ENCODE measurements at regions not wholly inside any gene's neighbourhood (a gene's known extent, or its start where the extent isn't known, plus 50 kb on each side); places are given as distances from the start of the nearest gene placed in this dataset.
"Not testable (repeated sequence)": the region's sequence is repeated elsewhere in the genome, so short reads cannot be mapped to it uniquely, and the experiment has no call there.

- DNase-seq, result no peak
Observed at GRCh38 chr3:147675761-147676160, 266.6 kb downstream of the ZIC1 start.

- DNase-seq, result no peak
Observed at GRCh38 chr3:147680837-147681483, 271.8 kb downstream of the ZIC1 start.

- no peak for DNase-seq
Observed at GRCh38 chr3:147688868-147689267, 279.7 kb downstream of the ZIC1 start.

- no peak for DNase-seq
Observed at GRCh38 chr3:147699175-147699838, 290.1 kb downstream of the ZIC1 start.

- DNase-seq, result no peak
Observed at GRCh38 chr3:147701195-147701594, 292.0 kb downstream of the ZIC1 start.

GRCh38 chr3:147702509-147702908 lies 293.3 kb downstream of the ZIC1 start:
- no peak for DNase-seq

- DNase-seq, result no peak
Observed at GRCh38 chr3:147705651-147706051, 296.5 kb downstream of the ZIC1 start.

- not testable (repeated sequence) for DNase-seq
Observed at GRCh38 chr3:147710753-147711152, 301.6 kb downstream of the ZIC1 start.

- DNase-seq, result no peak
Observed at GRCh38 chr3:147712357-147712756, 303.2 kb downstream of the ZIC1 start.

- not testable (repeated sequence) for DNase-seq
Observed at GRCh38 chr3:147712758-147713157, 303.6 kb downstream of the ZIC1 start.

- no peak for DNase-seq
Observed at GRCh38 chr3:147713234-147714133, 304.3 kb downstream of the ZIC1 start.

GRCh38 chr3:147729641-147730040 lies 320.5 kb downstream of the ZIC1 start:
- no peak for DNase-seq

- DNase-seq, result no peak
Observed at GRCh38 chr3:147730284-147730683, 321.1 kb downstream of the ZIC1 start.

GRCh38 chr3:147733217-147733616 lies 324.1 kb downstream of the ZIC1 start:
- no peak for DNase-seq

GRCh38 chr3:147735616-147736015 lies 326.5 kb downstream of the ZIC1 start:
- DNase-seq, result no peak

- no peak for DNase-seq
Observed at GRCh38 chr3:147736226-147736625, 327.1 kb downstream of the ZIC1 start.

- no peak for DNase-seq
Observed at GRCh38 chr3:147737376-147737775, 328.2 kb downstream of the ZIC1 start.

GRCh38 chr3:147740928-147741327 lies 331.8 kb downstream of the ZIC1 start:
- DNase-seq, result no peak

GRCh38 chr3:147744967-147745366 lies 335.8 kb downstream of the ZIC1 start:
- DNase-seq, result no peak

GRCh38 chr3:147755310-147755709 lies 346.1 kb downstream of the ZIC1 start:
- DNase-seq, result no peak

- DNase-seq, result no peak
Observed at GRCh38 chr3:147756476-147756875, 347.3 kb downstream of the ZIC1 start.

- DNase-seq, result no peak
Observed at GRCh38 chr3:147757866-147758265, 348.7 kb downstream of the ZIC1 start.

- DNase-seq, result no peak
Observed at GRCh38 chr3:147758771-147759170, 349.6 kb downstream of the ZIC1 start.

GRCh38 chr3:147760085-147760484 lies 350.9 kb downstream of the ZIC1 start:
- DNase-seq, result no peak

All from islet precursor cell (in vitro differentiated cells).